HL-60 (cell line): ENCODE measurements at regions not wholly inside any gene's neighbourhood (a gene's known extent, or its start where the extent isn't known, plus 50 kb on each side); places are given as distances from the start of the nearest gene placed in this dataset.

Experiments
- DNase-seq, 2 experiments: peaks; one replicate each; pipeline ENCODE4 v3.0.0-alpha.2; 2010 to 2020; ENCODE audit warnings: low read depth in 1 of 2, low spot score in 1 of 2
- H3K27ac ChIP-seq: fragments of 250-450 bp; sonication (Bioruptor Pico); replicated peaks from 2 replicates; pipeline ENCODE4 v1.5.1; 2020; ENCODE audit warnings: mild to moderate bottlenecking, moderate library complexity
- H3K27me3 ChIP-seq: fragments of 250-450 bp; sonication (Bioruptor Pico); 2 replicates; pipeline ENCODE4 v1.5.1; 2021; ENCODE audit warnings: mild to moderate bottlenecking, moderate library complexity; ENCODE audit not compliant: insufficient read depth, poor library complexity, severe bottlenecking
- H3K4me3 ChIP-seq: replicated peaks from 2 replicates; pipeline ENCODE4 v1.5.1; 2011; ENCODE audit warnings: mild to moderate bottlenecking, control low read depth, low read length; ENCODE audit not compliant: insufficient read depth
- CTCF ChIP-seq: IDR thresholded peaks from one replicate; pipeline ENCODE4 v1.5.1; 2011; ENCODE audit warnings: low read length, control low read depth, inconsistent platforms; ENCODE audit not compliant: insufficient read depth
- GABPA ChIP-seq: IDR thresholded peaks from 2 replicates; pipeline ENCODE4 v1.6.1; 2012; ENCODE audit warnings: low read depth
- POLR2AphosphoS5 ChIP-seq: IDR thresholded peaks from 2 replicates; pipeline ENCODE4 v1.6.1; 2012; ENCODE audit warnings: low read depth
- SPI1 ChIP-seq: IDR thresholded peaks from 2 replicates; pipeline ENCODE4 v1.6.1; 2012; ENCODE audit warnings: low read depth, mild to moderate bottlenecking, borderline replicate concordance
- TF ChIP-seq, protein P1 (sequence below): IDR thresholded peaks from 2 replicates; pipeline ENCODE4 v1.6.1; 2012; ENCODE audit warnings: low read depth; ENCODE audit not compliant: insufficient replicate concordance

DNA sequence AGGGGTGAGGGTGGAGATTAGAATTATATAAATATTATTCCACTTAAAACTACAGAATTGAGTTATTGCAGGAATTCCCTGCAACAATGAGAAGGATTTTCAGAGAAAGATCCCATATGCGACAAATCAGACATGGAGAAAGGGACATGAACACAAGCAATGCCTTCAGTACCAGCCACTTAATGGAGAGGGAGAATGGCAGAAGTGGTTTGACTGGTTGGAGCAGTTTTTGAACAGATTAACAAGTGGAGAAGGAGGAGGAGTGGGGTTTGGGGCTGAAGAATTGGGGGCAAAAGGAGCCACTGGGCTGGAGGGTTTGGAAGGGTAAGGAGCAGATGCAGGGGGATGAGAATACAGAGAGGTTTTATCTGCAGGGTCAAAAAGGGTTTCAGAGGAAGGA is 620.9 kb upstream of the PTPRD start:
- H3K4me3 ChIP-seq: no peak overlapping the region
- no peak overlapping the region for H3K27ac ChIP-seq
- no peaks in the 10 kb centered on the region for H3K27me3 ChIP-seq
- DNase-seq: no peak
- TF ChIP-seq GABPA (no peak), CTCF (no peak), SPI1 (no peak), POLR2AphosphoS5 (no peak)
- TF ChIP-seq, protein P1, sequence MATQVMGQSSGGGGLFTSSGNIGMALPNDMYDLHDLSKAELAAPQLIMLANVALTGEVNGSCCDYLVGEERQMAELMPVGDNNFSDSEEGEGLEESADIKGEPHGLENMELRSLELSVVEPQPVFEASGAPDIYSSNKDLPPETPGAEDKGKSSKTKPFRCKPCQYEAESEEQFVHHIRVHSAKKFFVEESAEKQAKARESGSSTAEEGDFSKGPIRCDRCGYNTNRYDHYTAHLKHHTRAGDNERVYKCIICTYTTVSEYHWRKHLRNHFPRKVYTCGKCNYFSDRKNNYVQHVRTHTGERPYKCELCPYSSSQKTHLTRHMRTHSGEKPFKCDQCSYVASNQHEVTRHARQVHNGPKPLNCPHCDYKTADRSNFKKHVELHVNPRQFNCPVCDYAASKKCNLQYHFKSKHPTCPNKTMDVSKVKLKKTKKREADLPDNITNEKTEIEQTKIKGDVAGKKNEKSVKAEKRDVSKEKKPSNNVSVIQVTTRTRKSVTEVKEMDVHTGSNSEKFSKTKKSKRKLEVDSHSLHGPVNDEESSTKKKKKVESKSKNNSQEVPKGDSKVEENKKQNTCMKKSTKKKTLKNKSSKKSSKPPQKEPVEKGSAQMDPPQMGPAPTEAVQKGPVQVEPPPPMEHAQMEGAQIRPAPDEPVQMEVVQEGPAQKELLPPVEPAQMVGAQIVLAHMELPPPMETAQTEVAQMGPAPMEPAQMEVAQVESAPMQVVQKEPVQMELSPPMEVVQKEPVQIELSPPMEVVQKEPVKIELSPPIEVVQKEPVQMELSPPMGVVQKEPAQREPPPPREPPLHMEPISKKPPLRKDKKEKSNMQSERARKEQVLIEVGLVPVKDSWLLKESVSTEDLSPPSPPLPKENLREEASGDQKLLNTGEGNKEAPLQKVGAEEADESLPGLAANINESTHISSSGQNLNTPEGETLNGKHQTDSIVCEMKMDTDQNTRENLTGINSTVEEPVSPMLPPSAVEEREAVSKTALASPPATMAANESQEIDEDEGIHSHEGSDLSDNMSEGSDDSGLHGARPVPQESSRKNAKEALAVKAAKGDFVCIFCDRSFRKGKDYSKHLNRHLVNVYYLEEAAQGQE: no peak

DNA sequence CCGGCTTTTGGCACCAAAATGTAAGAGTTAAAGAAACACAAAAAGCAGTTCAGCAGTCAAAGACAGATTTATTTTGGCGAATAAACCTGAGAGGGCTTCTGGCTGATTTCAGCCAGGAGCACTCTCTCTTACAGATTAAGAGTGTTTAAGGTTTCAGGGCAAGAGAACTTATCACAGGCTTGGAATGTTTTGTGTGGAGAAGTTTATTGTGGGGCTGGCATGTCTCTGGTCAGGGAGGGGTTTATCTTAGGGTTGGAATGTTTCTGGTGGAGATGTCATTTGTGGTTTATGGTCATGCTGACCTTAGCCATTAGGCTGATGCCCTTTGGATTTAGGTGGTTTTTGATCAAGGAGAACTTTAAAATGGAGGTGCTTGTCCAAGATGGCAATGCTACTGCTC is 622.3 kb upstream of the PTPRD start:
- Histone ChIP-seq H3K4me3 (no peak overlapping the region), H3K27me3 (no peaks in the 10 kb centered on the region), H3K27ac (no peak overlapping the region)
- no peak for DNase-seq
- TF ChIP-seq POLR2AphosphoS5: no peak
- no peak for TF ChIP-seq GABPA

DNA sequence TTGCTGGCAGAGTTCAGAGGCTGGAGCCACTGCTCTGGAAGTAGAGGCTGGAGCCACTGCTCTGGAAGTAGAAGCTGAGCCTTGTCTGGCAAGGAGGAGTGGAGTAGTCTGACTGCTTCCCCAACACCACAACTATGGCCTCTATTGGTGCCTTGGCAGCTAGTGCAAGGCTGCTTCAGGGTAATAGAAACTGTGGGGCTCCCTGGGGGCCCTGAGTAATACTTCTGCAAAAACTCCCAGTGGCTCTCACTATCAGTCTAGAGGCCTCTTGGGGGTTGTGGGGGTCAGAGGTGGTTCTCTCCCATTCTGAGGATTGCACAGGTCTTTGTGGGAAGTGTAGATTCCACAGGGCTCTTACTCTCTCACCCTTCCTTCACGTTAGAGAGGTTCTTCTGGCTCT is 629.0 kb upstream of the PTPRD start:
- TF ChIP-seq POLR2AphosphoS5 (no peak), SPI1 (no peak), CTCF (no peak), GABPA (no peak)
- TF ChIP-seq, protein P1: no peak
- Histone ChIP-seq H3K27me3 (no peaks in the 10 kb centered on the region), H3K4me3 (no peak overlapping the region)

DNA sequence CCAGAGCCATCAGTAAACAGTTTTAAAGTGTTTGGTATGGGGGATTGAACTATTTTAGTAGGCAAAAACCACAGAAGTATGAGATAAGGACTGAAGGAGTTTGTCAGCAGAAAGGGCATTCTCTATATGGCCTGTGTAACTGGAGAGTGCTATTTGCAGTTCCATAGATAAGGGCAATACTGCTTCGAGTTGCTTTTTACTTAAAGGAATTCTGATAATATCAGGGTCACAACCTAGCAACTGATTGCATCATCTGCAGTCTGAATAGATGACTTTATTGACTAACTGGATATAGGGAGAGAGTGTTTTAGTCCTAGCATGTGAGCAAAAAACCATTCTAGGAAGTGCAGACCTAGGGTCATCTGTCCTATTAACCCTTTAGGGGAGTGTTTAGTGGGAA is 645.2 kb upstream of the PTPRD start:
- no peak for TF ChIP-seq POLR2AphosphoS5
- no peak for TF ChIP-seq CTCF
- TF ChIP-seq, protein P1: no peak
- TF ChIP-seq GABPA: no peak
- no peak for TF ChIP-seq SPI1
- no peak for DNase-seq
- Histone ChIP-seq H3K27ac (no peak overlapping the region), H3K27me3 (no peaks in the 10 kb centered on the region), H3K4me3 (no peak overlapping the region)

More for the DNA sequence above, 629.0 kb upstream of the PTPRD start:
- no peak for DNase-seq
- no peak overlapping the region for H3K27ac ChIP-seq
